ENCODE measurements at regions not wholly inside any gene's neighbourhood (a gene's known extent, or its start where the extent isn't known, plus 50 kb on each side); places are given as distances from the start of the nearest gene placed in this dataset.

- TF ChIP-seq CTCF (conservative IDR thresholded peaks at IDR 0.05), result no peak
These were observed 167.8 kb downstream of the PCDH10 start for GRCh38 chr4:133316909-133317308.

More at GRCh38 chr4:133316909-133317308, 167.8 kb downstream of the PCDH10 start:
- no peaks in the 10 kb centered on the region for H3K27me3 ChIP-seq (ENCODE audit: insufficient read depth, low read length)
- H3K23me2 ChIP-seq (ENCODE audit: insufficient read length, low read depth, low read length, poor library complexity, severe bottlenecking), result no peaks in the 10 kb centered on the region
- no peak overlapping the region for H3K56ac ChIP-seq (ENCODE audit: insufficient read length, low read depth, low read length)
- H3K4me1 Mint-ChIP-seq, result no peaks in the 10 kb centered on the region
- DNase-seq, result no peak
- no peak overlapping the region for H2BK5ac ChIP-seq (ENCODE audit: insufficient read length, low read length)
- no peak overlapping the region for H4K8ac ChIP-seq (replicated peaks; ENCODE audit: insufficient read length, low read depth, low read length)
- H4K5ac ChIP-seq (ENCODE audit: insufficient read length, low read depth, low read length), result no peak overlapping the region
- no peak overlapping the region for H3K4ac ChIP-seq (ENCODE audit: low read depth, low read length)
- no peak overlapping the region for H3K4me2 ChIP-seq (ENCODE audit: insufficient read depth, insufficient read length, low read length)
- no peak overlapping the region for H2BK12ac ChIP-seq (ENCODE audit: insufficient read length, low read depth, low read length)
- no peaks in the 10 kb centered on the region for H3K36me3 Mint-ChIP-seq (ENCODE audit: insufficient read depth in 1 of 3, low read depth in 3 of 3)
- whole genome bisulfite sequencing (ENCODE audit: extremely low coverage, insufficient read length, low lambda C conversion rate), result no CpG with 5 or more reads among the region's 5 CpGs
- H3K27me3 Mint-ChIP-seq (ENCODE audit: low read depth), result no peaks in the 10 kb centered on the region
- H3K23ac ChIP-seq (ENCODE audit: insufficient read length, low read depth, low read length), result no peak overlapping the region
- no peak overlapping the region for H3K18ac ChIP-seq (ENCODE audit: insufficient read length, low read depth, low read length)
- H3K9ac ChIP-seq (ENCODE audit: extremely low read depth, insufficient read length, low read length), result no peak overlapping the region
- H4K20me1 ChIP-seq (ENCODE audit: control insufficient read depth, insufficient read depth, insufficient read length), result no peaks in the 10 kb centered on the region
- no peak overlapping the region for H3K27ac Mint-ChIP-seq
- H2AK5ac ChIP-seq (ENCODE audit: insufficient read length, low read length), result no peak overlapping the region
- no peaks in the 10 kb centered on the region for H3K9me3 ChIP-seq (ENCODE audit: control insufficient read depth, low read depth, low read length)
- H4K91ac ChIP-seq (ENCODE audit: insufficient read length, low read depth, low read length), result no peak overlapping the region
- H2BK20ac ChIP-seq (ENCODE audit: low read depth, low read length, poor library complexity, severe bottlenecking), result no peak overlapping the region
- no peaks in the 10 kb centered on the region for H3K79me1 ChIP-seq (ENCODE audit: insufficient read depth, low read depth, low read length, poor library complexity, severe bottlenecking)
- no peaks in the 10 kb centered on the region for H3K4me1 ChIP-seq (ENCODE audit: insufficient read depth, low read length)
- H2AFZ ChIP-seq (ENCODE audit: low read length), result no peak overlapping the region
- no peak overlapping the region for H3K14ac ChIP-seq (ENCODE audit: insufficient read depth, low read length)
- H3K79me2 ChIP-seq (ENCODE audit: insufficient read depth, low read length), result no peaks in the 10 kb centered on the region
- no peak overlapping the region for H2BK15ac ChIP-seq (ENCODE audit: low read depth, low read length)
- no peak overlapping the region for H3K4me3 Mint-ChIP-seq
- no peak overlapping the region for H2BK120ac ChIP-seq (ENCODE audit: low read depth, low read length, poor library complexity, severe bottlenecking)
- no peak overlapping the region for H3T11ph ChIP-seq (ENCODE audit: low read length)
- no peaks in the 10 kb centered on the region for H3K9me3 Mint-ChIP-seq
- no peak overlapping the region for H3K27ac ChIP-seq (ENCODE audit: insufficient read length, low read depth, low read length)

Data from H9 (cell line).